Keratinocyte (primary cell): ENCODE measurements at regions not wholly inside any gene's neighbourhood (a gene's known extent, or its start where the extent isn't known, plus 50 kb on each side); places are given as distances from the start of the nearest gene placed in this dataset.

Source experiments
- DNase-seq: peaks from one replicate; pipeline ENCODE4 v3.0.0-alpha.2; 2011; ENCODE audit warnings: low read depth, missing footprints, low spot score
- FAIRE-seq: peaks from 2 replicates; lab custom pipeline; 2011; peaks lifted over from hg19 to GRCh38; lab: Jason Lieb, UNC
- H2AFZ ChIP-seq: 2 replicates; pipeline ENCODE4 v1.6.0; 2012; ENCODE audit warnings: low read length, control low read depth, inconsistent platforms; ENCODE audit not compliant: control insufficient read depth
- H3K27ac ChIP-seq: 2 replicates; pipeline ENCODE4 v1.5.1; 2011; ENCODE audit warnings: low read length; ENCODE audit not compliant: control insufficient read depth, insufficient read depth
- H3K27me3 ChIP-seq: 3 replicates; pipeline ENCODE4 v1.6.0; 2011; ENCODE audit warnings: low read length; ENCODE audit not compliant: control insufficient read depth, insufficient read depth; ENCODE audit errors: extremely low read depth
- H3K36me3 ChIP-seq, 2 experiments: 2 replicates in 1 of 2; 3 replicates in 1 of 2; pipeline ENCODE4 v1.5.1; 2011; ENCODE audit warnings: low read length in 2 of 2, mild to moderate bottlenecking in 1 of 2; ENCODE audit not compliant: control insufficient read depth in 2 of 2, insufficient read depth in 2 of 2; ENCODE audit errors: extremely low read depth in 1 of 2
- H3K4me1 ChIP-seq: 3 replicates; pipeline ENCODE4 v1.5.1; 2011; ENCODE audit warnings: low read length; ENCODE audit not compliant: control insufficient read depth, insufficient read depth; ENCODE audit errors: extremely low read depth
- H3K4me2 ChIP-seq: 3 replicates; pipeline ENCODE4 v1.6.0; 2011; ENCODE audit warnings: low read depth, low read length; ENCODE audit not compliant: control insufficient read depth, insufficient read depth; ENCODE audit errors: extremely low read depth
- H3K4me3 ChIP-seq, 3 experiments: fragments of 200-600 bp in 1 of 3; sonication (generic) in 1 of 3; 2 replicates in 2 of 3; 3 replicates in 1 of 3; pipeline ENCODE4 v1.5.1; 2011 to 2016; ENCODE audit warnings: low read length in 3 of 3, mild to moderate bottlenecking in 3 of 3, control low read depth in 2 of 3, inconsistent platforms in 1 of 3, low read depth in 1 of 3, mixed read lengths in 1 of 3, mixed run types in 1 of 3, moderate library complexity in 1 of 3; ENCODE audit not compliant: control insufficient read depth in 2 of 3, insufficient read depth in 2 of 3; ENCODE audit errors: extremely low read depth in 1 of 3
- H3K79me2 ChIP-seq: 2 replicates; pipeline ENCODE4 v1.6.0; 2012; ENCODE audit warnings: low read length; ENCODE audit not compliant: control insufficient read depth, insufficient read depth
- H3K9ac ChIP-seq: 3 replicates; pipeline ENCODE4 v1.6.0; 2011; ENCODE audit warnings: low read length; ENCODE audit not compliant: control insufficient read depth, insufficient read depth; ENCODE audit errors: extremely low read depth
- H3K9me1 ChIP-seq: 3 replicates; pipeline ENCODE4 v1.6.0; 2011; ENCODE audit warnings: low read length; ENCODE audit not compliant: control insufficient read depth, insufficient read depth; ENCODE audit errors: extremely low read depth
- H3K9me3 ChIP-seq: 2 replicates; pipeline ENCODE4 v1.5.1; 2012; ENCODE audit warnings: low read depth, low read length; ENCODE audit not compliant: control insufficient read depth
- H4K20me1 ChIP-seq: 3 replicates; pipeline ENCODE4 v1.6.0; 2011; ENCODE audit warnings: low read length; ENCODE audit not compliant: control insufficient read depth, insufficient read depth; ENCODE audit errors: extremely low read depth
- EZH2 ChIP-seq: IDR thresholded peaks from one replicate; pipeline ENCODE4 v1.6.1; 2012; ENCODE audit warnings: inconsistent platforms, mild to moderate bottlenecking, low read length, moderate library complexity
- dilution Hi-C: fragments of 300-500 bp; cut with MboI; formaldehyde crosslinking; loops from one replicate; pipeline ENCODE4 v1.7.0; 2020; ENCODE audit warnings: low sequenced_read_pairs; ENCODE audit not compliant: extremely low pct_ligation_motif_present
- TF ChIP-seq, protein P1 (sequence below), 3 experiments: IDR thresholded peaks in 1 of 3; conservative IDR thresholded peaks in 1 of 3; optimal IDR thresholded peaks in 1 of 3; 2 replicates in 2 of 3; 3 replicates in 1 of 3; pipeline versions ENCODE3 to v1.5.1; 2011; ENCODE audit warnings: low read length in 3 of 3, mild to moderate bottlenecking in 3 of 3, moderate library complexity in 2 of 3, control low read depth in 1 of 3, inconsistent platforms in 1 of 3; ENCODE audit not compliant: insufficient read depth in 2 of 3; ENCODE audit errors: extremely low read depth in 1 of 3

DNA sequence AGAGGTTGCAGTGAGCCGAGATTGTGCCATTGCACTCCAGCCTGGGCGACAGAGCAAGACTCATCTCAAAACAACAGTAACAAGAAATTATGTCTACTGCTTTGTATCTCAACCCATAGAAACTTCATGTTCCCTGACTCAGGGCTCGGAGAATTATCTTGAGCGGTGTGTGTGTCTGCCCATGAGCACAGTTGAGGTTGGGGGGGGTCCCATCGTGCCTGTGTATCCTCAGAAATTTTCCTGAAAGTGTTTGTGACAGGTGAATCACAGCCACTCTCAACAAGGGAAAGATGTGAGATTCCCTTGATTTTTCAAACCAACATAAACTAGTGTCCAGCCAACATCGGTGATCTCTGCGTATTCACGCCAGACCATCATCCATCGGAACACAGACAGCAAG lies 319.1 kb downstream of the ASMT start:
- Histone ChIP-seq H3K27ac (no peak overlapping the region), H3K4me2 (no peak overlapping the region), H3K79me2 (no peaks in the 10 kb centered on the region), H3K36me3 (no peaks in the 10 kb centered on the region), H3K9me3 (no peaks in the 10 kb centered on the region), H3K9me1 (no peaks in the 10 kb centered on the region), H4K20me1 (no peaks in the 10 kb centered on the region), H3K27me3 (no peaks in the 10 kb centered on the region), H3K9ac (no peak overlapping the region), H3K4me1 (no peaks in the 10 kb centered on the region), H3K4me3 (no peak overlapping the region), H2AFZ (no peak overlapping the region)
- dilution Hi-C loops = no loop called here
- DNase-seq = no peak
- no peak for TF ChIP-seq EZH2
- TF ChIP-seq, protein P1, sequence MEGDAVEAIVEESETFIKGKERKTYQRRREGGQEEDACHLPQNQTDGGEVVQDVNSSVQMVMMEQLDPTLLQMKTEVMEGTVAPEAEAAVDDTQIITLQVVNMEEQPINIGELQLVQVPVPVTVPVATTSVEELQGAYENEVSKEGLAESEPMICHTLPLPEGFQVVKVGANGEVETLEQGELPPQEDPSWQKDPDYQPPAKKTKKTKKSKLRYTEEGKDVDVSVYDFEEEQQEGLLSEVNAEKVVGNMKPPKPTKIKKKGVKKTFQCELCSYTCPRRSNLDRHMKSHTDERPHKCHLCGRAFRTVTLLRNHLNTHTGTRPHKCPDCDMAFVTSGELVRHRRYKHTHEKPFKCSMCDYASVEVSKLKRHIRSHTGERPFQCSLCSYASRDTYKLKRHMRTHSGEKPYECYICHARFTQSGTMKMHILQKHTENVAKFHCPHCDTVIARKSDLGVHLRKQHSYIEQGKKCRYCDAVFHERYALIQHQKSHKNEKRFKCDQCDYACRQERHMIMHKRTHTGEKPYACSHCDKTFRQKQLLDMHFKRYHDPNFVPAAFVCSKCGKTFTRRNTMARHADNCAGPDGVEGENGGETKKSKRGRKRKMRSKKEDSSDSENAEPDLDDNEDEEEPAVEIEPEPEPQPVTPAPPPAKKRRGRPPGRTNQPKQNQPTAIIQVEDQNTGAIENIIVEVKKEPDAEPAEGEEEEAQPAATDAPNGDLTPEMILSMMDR (optimal IDR thresholded peaks at IDR 0.05 in 1 of 3, IDR thresholded peaks at IDR 0.05 in 1 of 3, conservative IDR thresholded peaks at IDR 0.05 in 1 of 3; ENCODE audit: extremely low read depth in 1 of 3, insufficient read depth in 2 of 3, low read length in 3 of 3) = no peak
- no peak for FAIRE-seq

DNA sequence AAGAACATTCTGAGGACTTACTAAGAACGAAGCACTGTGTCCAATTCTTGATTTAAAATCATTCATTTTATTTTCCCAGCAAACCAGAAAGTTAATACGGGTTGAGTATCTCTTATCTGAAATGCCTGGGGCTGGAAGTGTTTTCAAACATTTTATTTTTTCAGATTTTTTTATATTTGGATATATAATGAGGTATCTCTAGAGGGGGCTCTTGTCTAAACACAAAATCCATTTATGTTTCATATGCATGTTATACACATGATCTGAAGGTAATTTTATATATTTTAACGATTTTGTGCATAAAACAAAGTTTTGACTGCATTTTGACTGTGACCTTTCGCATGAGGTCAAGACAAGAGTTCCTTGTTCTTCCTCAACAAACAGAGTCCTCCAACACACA lies 320.9 kb downstream of the ASMT start:
- no peaks in the 10 kb centered on the region for H3K36me3 ChIP-seq
- no peaks in the 10 kb centered on the region for H3K9me3 ChIP-seq
- dilution Hi-C loops = no loop called here
- H2AFZ ChIP-seq = no peak overlapping the region
- no peaks in the 10 kb centered on the region for H4K20me1 ChIP-seq
- H3K27me3 ChIP-seq = no peaks in the 10 kb centered on the region
- no peaks in the 10 kb centered on the region for H3K4me1 ChIP-seq
- H3K4me3 ChIP-seq = no peak overlapping the region
- TF ChIP-seq EZH2 = no peak
- H3K27ac ChIP-seq = no peak overlapping the region
- FAIRE-seq = no peak
- no peaks in the 10 kb centered on the region for H3K79me2 ChIP-seq
- H3K9me1 ChIP-seq = no peaks in the 10 kb centered on the region
- H3K9ac ChIP-seq = no peak overlapping the region
- H3K4me2 ChIP-seq = no peak overlapping the region
- DNase-seq = no peak

DNA sequence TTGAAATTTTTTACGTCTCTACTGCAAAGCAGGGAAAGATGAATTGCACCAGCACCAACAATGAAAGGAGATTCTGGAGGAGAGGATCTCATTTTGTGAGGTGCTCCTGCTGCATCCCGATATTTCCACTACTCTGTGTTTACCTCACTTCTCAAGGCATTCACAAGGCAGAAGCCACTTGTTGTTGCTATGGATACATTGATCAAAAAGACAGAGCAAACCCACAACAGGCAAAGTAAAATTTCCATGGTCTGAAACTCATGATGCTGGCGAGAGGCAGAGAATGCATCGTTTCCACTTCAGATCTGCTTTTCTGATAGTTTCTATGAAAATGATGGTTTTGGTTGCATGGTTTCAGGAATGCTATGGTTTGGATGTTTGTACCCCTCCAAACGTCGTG lies 323.3 kb downstream of the ASMT start:
- H3K4me1 ChIP-seq = no peaks in the 10 kb centered on the region
- no peaks in the 10 kb centered on the region for H3K27me3 ChIP-seq
- dilution Hi-C loops = no loop called here
- no peaks in the 10 kb centered on the region for H3K36me3 ChIP-seq
- H3K79me2 ChIP-seq = no peaks in the 10 kb centered on the region
- H3K9ac ChIP-seq = no peak overlapping the region
- FAIRE-seq = no peak
- H2AFZ ChIP-seq = no peak overlapping the region
- no peaks in the 10 kb centered on the region for H3K9me3 ChIP-seq
- DNase-seq = no peak
- no peaks in the 10 kb centered on the region for H3K9me1 ChIP-seq
- no peaks in the 10 kb centered on the region for H4K20me1 ChIP-seq
- no peak overlapping the region for H3K27ac ChIP-seq
- no peak overlapping the region for H3K4me3 ChIP-seq
- no peak overlapping the region for H3K4me2 ChIP-seq
- TF ChIP-seq EZH2 = no peak
- TF ChIP-seq, protein P1 (optimal IDR thresholded peaks at IDR 0.05 in 1 of 3, IDR thresholded peaks at IDR 0.05 in 1 of 3, conservative IDR thresholded peaks at IDR 0.05 in 1 of 3; ENCODE audit: extremely low read depth in 1 of 3, insufficient read depth in 2 of 3, low read length in 3 of 3) = no peak
